Activated CD4-positive, alpha-beta T cell treated with anti-CD3 and anti-CD28 coated beads, Interleukin-2, amount 50 U/mL, for 4 hours (primary cell): ENCODE measurements at regions not wholly inside any gene's neighbourhood (a gene's known extent, or its start where the extent isn't known, plus 50 kb on each side); places are given as distances from the start of the nearest gene placed in this dataset.
"Not testable (repeated sequence)": the region's sequence is repeated elsewhere in the genome, so short reads cannot be mapped to it uniquely, and the experiment has no call there.

ENCODE experiments used
- DNase-seq, 2 experiments: peaks; one replicate each; pipeline ENCODE4 v3.0.0-alpha.2; 2020

DNA sequence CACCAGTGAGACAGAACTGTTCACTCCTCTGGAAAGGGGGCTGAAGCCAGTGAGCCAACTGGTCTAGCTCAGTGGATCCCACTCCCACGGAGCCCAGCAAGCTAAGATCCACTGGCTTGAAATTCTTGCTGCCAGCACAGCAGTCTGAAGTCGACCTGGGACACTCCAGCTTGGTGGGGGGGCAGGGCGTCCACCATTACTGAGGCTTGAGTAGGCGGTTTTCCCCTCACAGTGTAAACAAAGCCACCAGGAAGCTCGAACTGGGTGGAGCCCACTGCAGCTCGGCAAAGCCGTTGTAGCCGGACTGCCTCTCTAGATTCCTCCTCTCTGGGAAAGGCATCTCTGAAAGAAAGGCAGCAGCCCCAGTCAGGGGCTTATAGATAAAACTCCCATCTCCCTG, 52.3 kb upstream of the BBX start:
- DNase-seq = not testable (repeated sequence)
